SK-N-SH treated with all-trans-retinoic acid at 6 μM for 48 hours (cell line): ENCODE measurements at regions not wholly inside any gene's neighbourhood (a gene's known extent, or its start where the extent isn't known, plus 50 kb on each side); places are given as distances from the start of the nearest gene placed in this dataset.
A peak's percentile ranks its signal among the peaks of the same experiment; 100 is the strongest.

Experiments
- ATAC-seq: fragments of 200-7000 bp; cut with Tn5 transposase; 3 replicates; pipeline ENCODE4 v1.9.1; 2020; ENCODE audit warnings: mild to moderate bottlenecking, moderate library complexity
- ARNTL ChIP-seq: fragments of 450-650 bp; formaldehyde crosslinking; IDR thresholded peaks from 2 replicates; pipeline ENCODE4 v1.5.0; 2020; ENCODE audit warnings: low read depth, mild to moderate bottlenecking, moderate library complexity, borderline replicate concordance
- CSDC2 ChIP-seq: fragments of 250-450 bp; sonication (Bioruptor Pico); IDR thresholded peaks from 2 replicates; pipeline ENCODE4 v1.5.0; 2020; ENCODE audit warnings: mild to moderate bottlenecking, moderate library complexity
- ESRRG ChIP-seq: fragments of 250-450 bp; sonication (Bioruptor Pico); IDR thresholded peaks from 2 replicates; pipeline ENCODE4 v1.6.1; 2021; ENCODE audit warnings: mild to moderate bottlenecking
- GLIS3 ChIP-seq: fragments of 250-450 bp; sonication (Bioruptor Pico); IDR thresholded peaks from 2 replicates; pipeline ENCODE4 v1.5.0; 2020; ENCODE audit warnings: mild to moderate bottlenecking, moderate library complexity
- ISL1 ChIP-seq: fragments of 250-450 bp; sonication (Bioruptor Pico); IDR thresholded peaks from 2 replicates; pipeline ENCODE4 v2.1.2; 2022; ENCODE audit warnings: mild to moderate bottlenecking, moderate library complexity
- PPARA ChIP-seq: fragments of 250-450 bp; sonication (Bioruptor Pico); IDR thresholded peaks from 2 replicates; pipeline ENCODE4 v1.5.0; 2020; ENCODE audit warnings: mild to moderate bottlenecking, borderline replicate concordance
- RARB ChIP-seq: fragments of 250-450 bp; sonication (Bioruptor Pico); IDR thresholded peaks from 2 replicates; pipeline ENCODE4 v1.8.0; 2021; ENCODE audit warnings: mild to moderate bottlenecking, moderate library complexity
- SNAI2 ChIP-seq: fragments of 250-450 bp; sonication (Bioruptor Pico); IDR thresholded peaks from 2 replicates; pipeline ENCODE4 v1.5.0; 2020; ENCODE audit warnings: mild to moderate bottlenecking, moderate library complexity
- TCF4 ChIP-seq: fragments of 250-450 bp; sonication (Bioruptor Pico); IDR thresholded peaks from 2 replicates; pipeline ENCODE4 v1.8.0; 2021; ENCODE audit warnings: mild to moderate bottlenecking, moderate library complexity, borderline replicate concordance
- TOX ChIP-seq: fragments of 250-450 bp; sonication (Bioruptor Pico); IDR thresholded peaks from 2 replicates; pipeline ENCODE4 v1.8.0; 2021; ENCODE audit warnings: mild to moderate bottlenecking, moderate library complexity, borderline replicate concordance
- ZC3H10 ChIP-seq: fragments of 250-450 bp; sonication (Bioruptor Pico); IDR thresholded peaks from 2 replicates; pipeline ENCODE4 v1.5.1; 2021; ENCODE audit warnings: mild to moderate bottlenecking, moderate library complexity
- ZFP3 ChIP-seq: fragments of 250-450 bp; sonication (Bioruptor Pico); IDR thresholded peaks from 2 replicates; pipeline ENCODE4 v1.5.0; 2020; ENCODE audit warnings: mild to moderate bottlenecking, moderate library complexity
- ZNF565 ChIP-seq: fragments of 450-650 bp; formaldehyde crosslinking; conservative IDR thresholded peaks from 2 replicates; pipeline ENCODE4 v1.5.0; 2020; ENCODE audit warnings: low read depth, mild to moderate bottlenecking, moderate library complexity
- ZNF70 ChIP-seq: fragments of 450-650 bp; formaldehyde crosslinking; IDR thresholded peaks from 2 replicates; pipeline ENCODE4 v1.5.0; 2020; ENCODE audit warnings: mild to moderate bottlenecking, moderate library complexity
- ZNF8 ChIP-seq: fragments of 450-650 bp; formaldehyde crosslinking; IDR thresholded peaks from 2 replicates; pipeline ENCODE4 v1.5.0; 2020; ENCODE audit warnings: mild to moderate bottlenecking, moderate library complexity
- TF ChIP-seq, protein P1 (sequence below): fragments of 250-450 bp; sonication (Bioruptor Pico); IDR thresholded peaks from 2 replicates; pipeline ENCODE4 v1.8.0; 2021; ENCODE audit warnings: low read depth, mild to moderate bottlenecking, moderate library complexity, borderline replicate concordance
- TF ChIP-seq, protein P2 (sequence below): fragments of 250-450 bp; sonication (Bioruptor Pico); IDR thresholded peaks from 2 replicates; pipeline ENCODE4 v1.5.1; 2020; ENCODE audit warnings: low read depth, mild to moderate bottlenecking, moderate library complexity
- TF ChIP-seq, protein P3 (sequence below): fragments of 250-450 bp; sonication (Bioruptor Pico); IDR thresholded peaks from 2 replicates; pipeline ENCODE4 v1.5.0; 2020; ENCODE audit warnings: mild to moderate bottlenecking, moderate library complexity
- TF ChIP-seq, protein P4 (sequence below): fragments of 250-450 bp; sonication (Bioruptor Pico); IDR thresholded peaks from 2 replicates; pipeline ENCODE4 v1.8.0; 2020; ENCODE audit warnings: mild to moderate bottlenecking, moderate library complexity, borderline replicate concordance
- TF ChIP-seq, protein P5 (sequence below): fragments of 250-450 bp; sonication (Bioruptor Pico); IDR thresholded peaks from 2 replicates; pipeline ENCODE4 v1.5.1; 2021; ENCODE audit warnings: mild to moderate bottlenecking, moderate library complexity

DNA sequence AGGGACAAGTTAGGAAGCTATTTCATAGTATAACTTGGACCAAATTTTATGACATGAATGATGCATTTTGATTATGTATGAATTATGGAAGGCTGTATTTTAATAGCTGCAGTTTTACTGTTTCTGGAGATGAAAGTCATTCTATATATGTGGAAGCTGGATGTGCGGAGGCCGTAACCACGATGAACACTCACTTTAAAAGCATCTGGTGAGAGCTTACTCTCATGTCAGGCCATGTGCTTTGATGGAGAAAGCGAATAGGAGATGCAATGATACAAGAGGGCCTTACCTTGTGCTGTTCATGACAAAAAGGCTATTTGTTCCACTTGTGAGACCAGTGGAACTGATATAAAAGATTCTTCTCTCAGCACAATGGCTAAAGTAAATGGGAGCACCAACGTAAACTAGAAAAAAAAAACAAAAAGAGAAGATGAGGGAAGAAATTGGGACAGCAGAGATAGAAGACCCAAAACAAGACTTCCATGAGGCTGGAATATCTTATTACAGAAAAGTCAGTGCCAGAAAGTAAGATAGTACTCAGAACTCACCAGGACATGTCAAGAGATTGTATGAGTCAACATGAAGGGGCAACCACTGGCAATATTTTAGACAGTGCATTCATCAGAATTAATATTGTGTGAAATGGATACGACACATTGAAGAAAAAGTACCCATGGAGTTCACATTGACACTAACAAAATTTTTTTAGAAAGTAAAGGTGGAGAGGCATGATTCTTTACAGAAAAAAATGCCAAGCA is 63.3 kb upstream of the GAB1 start:
- no peak for TF ChIP-seq TOX (CRISPR knock-in tag)
- no peak for TF ChIP-seq ZNF8 (CRISPR knock-in tag)
- no peak for TF ChIP-seq TCF4 (CRISPR knock-in tag)
- no peak for TF ChIP-seq ISL1 (CRISPR knock-in tag)
- TF ChIP-seq, protein P1, sequence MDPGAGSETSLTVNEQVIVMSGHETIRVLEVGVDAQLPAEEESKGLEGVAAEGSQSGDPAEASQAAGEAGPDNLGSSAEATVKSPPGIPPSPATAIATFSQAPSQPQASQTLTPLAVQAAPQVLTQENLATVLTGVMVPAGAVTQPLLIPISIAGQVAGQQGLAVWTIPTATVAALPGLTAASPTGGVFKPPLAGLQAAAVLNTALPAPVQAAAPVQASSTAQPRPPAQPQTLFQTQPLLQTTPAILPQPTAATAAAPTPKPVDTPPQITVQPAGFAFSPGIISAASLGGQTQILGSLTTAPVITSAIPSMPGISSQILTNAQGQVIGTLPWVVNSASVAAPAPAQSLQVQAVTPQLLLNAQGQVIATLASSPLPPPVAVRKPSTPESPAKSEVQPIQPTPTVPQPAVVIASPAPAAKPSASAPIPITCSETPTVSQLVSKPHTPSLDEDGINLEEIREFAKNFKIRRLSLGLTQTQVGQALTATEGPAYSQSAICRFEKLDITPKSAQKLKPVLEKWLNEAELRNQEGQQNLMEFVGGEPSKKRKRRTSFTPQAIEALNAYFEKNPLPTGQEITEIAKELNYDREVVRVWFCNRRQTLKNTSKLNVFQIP (CRISPR knock-in tag): no peak
- TF ChIP-seq ZFP3: no peak
- no peak for TF ChIP-seq CSDC2 (CRISPR knock-in tag)
- no peak for TF ChIP-seq RARB (CRISPR knock-in tag)
- no peak for TF ChIP-seq ESRRG (CRISPR knock-in tag)
- ATAC-seq: peak; percentile 67

DNA sequence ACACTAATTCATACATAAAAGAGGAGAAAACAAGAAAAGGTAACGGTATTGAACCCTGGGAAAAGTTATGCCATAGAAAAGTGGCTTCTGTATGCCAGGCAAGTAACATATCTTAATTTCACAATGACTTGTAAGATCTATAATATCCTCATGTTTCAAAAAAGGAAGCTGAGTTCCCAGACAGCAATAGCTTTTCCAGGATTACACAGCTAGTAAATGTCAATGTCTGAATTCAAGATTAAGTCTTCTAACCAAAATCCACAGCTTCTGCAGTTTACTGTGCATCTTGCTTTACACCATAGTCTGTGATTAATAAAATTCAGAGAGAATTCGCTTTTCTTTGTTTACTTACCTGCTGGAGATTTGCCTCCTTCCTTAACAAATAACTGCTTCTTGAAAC is 55.8 kb upstream of the GAB1 start:
- TF ChIP-seq, protein P2, sequence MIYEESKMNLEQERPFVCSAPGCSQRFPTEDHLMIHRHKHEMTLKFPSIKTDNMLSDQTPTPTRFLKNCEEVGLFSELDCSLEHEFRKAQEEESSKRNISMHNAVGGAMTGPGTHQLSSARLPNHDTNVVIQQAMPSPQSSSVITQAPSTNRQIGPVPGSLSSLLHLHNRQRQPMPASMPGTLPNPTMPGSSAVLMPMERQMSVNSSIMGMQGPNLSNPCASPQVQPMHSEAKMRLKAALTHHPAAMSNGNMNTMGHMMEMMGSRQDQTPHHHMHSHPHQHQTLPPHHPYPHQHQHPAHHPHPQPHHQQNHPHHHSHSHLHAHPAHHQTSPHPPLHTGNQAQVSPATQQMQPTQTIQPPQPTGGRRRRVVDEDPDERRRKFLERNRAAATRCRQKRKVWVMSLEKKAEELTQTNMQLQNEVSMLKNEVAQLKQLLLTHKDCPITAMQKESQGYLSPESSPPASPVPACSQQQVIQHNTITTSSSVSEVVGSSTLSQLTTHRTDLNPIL (CRISPR knock-in tag): no peak
- no peak for TF ChIP-seq ISL1 (CRISPR knock-in tag)
- TF ChIP-seq ARNTL: no peak
- no peak for TF ChIP-seq ZNF565
- no peak for TF ChIP-seq SNAI2
- TF ChIP-seq ESRRG (CRISPR knock-in tag): no peak
- no peak for TF ChIP-seq RARB (CRISPR knock-in tag)
- TF ChIP-seq CSDC2 (CRISPR knock-in tag): no peak
- TF ChIP-seq, protein P3, sequence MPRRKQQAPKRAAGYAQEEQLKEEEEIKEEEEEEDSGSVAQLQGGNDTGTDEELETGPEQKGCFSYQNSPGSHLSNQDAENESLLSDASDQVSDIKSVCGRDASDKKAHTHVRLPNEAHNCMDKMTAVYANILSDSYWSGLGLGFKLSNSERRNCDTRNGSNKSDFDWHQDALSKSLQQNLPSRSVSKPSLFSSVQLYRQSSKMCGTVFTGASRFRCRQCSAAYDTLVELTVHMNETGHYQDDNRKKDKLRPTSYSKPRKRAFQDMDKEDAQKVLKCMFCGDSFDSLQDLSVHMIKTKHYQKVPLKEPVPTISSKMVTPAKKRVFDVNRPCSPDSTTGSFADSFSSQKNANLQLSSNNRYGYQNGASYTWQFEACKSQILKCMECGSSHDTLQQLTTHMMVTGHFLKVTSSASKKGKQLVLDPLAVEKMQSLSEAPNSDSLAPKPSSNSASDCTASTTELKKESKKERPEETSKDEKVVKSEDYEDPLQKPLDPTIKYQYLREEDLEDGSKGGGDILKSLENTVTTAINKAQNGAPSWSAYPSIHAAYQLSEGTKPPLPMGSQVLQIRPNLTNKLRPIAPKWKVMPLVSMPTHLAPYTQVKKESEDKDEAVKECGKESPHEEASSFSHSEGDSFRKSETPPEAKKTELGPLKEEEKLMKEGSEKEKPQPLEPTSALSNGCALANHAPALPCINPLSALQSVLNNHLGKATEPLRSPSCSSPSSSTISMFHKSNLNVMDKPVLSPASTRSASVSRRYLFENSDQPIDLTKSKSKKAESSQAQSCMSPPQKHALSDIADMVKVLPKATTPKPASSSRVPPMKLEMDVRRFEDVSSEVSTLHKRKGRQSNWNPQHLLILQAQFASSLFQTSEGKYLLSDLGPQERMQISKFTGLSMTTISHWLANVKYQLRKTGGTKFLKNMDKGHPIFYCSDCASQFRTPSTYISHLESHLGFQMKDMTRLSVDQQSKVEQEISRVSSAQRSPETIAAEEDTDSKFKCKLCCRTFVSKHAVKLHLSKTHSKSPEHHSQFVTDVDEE (CRISPR knock-in tag): no peak
- TF ChIP-seq, all 23 proteins: peak for 0

DNA sequence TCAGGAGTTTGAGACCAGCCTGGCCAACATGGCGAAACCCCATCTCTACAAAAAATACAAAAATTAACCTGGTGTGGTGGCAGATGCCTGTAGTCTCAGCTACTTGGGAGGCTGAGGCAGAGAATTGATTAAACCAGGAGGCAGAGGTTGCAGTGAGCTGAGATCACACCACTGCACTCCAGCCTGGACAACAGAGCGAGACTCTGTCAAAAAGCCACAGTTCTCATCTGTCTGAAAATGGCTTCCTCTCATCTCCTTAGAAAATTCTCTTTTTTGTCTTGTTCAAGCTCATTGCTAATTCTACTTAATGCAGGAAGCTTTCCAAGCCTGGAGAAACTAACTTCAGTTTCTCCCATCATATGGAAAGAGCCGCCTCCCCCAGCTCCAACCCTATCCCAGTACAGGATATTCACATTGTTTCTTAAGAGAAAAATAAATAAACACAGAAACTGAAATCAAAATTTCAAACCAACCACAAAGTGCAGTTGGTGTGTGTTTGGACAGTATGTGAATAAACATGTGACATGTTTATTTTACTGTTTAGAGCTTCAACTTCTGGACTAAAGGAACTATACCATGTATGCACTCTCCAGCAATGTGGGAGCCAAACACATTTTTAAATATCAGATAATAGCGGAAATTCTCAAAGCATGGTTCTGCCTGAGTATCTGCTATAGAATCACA is 55.0 kb upstream of the GAB1 start:
- no peak for ATAC-seq
- TF ChIP-seq, protein P4, sequence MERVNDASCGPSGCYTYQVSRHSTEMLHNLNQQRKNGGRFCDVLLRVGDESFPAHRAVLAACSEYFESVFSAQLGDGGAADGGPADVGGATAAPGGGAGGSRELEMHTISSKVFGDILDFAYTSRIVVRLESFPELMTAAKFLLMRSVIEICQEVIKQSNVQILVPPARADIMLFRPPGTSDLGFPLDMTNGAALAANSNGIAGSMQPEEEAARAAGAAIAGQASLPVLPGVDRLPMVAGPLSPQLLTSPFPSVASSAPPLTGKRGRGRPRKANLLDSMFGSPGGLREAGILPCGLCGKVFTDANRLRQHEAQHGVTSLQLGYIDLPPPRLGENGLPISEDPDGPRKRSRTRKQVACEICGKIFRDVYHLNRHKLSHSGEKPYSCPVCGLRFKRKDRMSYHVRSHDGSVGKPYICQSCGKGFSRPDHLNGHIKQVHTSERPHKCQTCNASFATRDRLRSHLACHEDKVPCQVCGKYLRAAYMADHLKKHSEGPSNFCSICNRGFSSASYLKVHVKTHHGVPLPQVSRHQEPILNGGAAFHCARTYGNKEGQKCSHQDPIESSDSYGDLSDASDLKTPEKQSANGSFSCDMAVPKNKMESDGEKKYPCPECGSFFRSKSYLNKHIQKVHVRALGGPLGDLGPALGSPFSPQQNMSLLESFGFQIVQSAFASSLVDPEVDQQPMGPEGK (CRISPR knock-in tag): no peak
- TF ChIP-seq ZC3H10 (CRISPR knock-in tag) (no peak), PPARA (CRISPR knock-in tag) (no peak), ISL1 (CRISPR knock-in tag) (no peak), SNAI2 (no peak), ZNF70 (CRISPR knock-in tag) (no peak), ARNTL (no peak), ZNF565 (no peak), GLIS3 (CRISPR knock-in tag) (no peak), RARB (CRISPR knock-in tag) (no peak)
- TF ChIP-seq, protein P5, sequence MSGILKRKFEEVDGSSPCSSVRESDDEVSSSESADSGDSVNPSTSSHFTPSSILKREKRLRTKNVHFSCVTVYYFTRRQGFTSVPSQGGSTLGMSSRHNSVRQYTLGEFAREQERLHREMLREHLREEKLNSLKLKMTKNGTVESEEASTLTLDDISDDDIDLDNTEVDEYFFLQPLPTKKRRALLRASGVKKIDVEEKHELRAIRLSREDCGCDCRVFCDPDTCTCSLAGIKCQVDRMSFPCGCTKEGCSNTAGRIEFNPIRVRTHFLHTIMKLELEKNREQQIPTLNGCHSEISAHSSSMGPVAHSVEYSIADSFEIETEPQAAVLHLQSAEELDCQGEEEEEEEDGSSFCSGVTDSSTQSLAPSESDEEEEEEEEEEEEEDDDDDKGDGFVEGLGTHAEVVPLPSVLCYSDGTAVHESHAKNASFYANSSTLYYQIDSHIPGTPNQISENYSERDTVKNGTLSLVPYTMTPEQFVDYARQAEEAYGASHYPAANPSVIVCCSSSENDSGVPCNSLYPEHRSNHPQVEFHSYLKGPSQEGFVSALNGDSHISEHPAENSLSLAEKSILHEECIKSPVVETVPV (CRISPR knock-in tag): no peak
- TF ChIP-seq, protein P1 (CRISPR knock-in tag): no peak
- TF ChIP-seq, protein P3 (CRISPR knock-in tag): no peak
- TF ChIP-seq, protein P2 (CRISPR knock-in tag): no peak

More for the DNA sequence above, 55.8 kb upstream of the GAB1 start:
- no peak for ATAC-seq
